ENCODE measurements at regions not wholly inside any gene's neighbourhood (a gene's known extent, or its start where the extent isn't known, plus 50 kb on each side); places are given as distances from the start of the nearest gene placed in this dataset.

DNA sequence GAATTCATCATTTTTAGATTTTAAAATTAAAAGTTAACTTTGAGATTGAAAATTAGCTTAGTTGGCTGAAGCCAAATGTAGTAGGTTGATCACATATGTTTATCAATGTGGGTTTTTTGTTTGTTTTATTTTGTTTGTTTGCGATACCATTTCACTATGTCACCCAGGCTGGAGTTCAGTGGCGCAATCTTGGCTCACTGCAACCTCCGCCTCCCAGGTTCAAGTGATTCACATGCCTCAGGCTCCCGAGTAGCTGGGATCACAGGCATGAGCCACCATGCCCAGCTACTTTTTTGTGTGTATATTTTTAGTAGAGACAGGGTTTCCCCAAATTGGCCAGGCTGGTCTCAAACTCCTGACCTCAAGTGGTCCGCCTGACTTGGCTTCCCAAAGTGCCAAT, 665.7 kb upstream of the SLC10A2 start:
- TF ChIP-seq, protein P1, sequence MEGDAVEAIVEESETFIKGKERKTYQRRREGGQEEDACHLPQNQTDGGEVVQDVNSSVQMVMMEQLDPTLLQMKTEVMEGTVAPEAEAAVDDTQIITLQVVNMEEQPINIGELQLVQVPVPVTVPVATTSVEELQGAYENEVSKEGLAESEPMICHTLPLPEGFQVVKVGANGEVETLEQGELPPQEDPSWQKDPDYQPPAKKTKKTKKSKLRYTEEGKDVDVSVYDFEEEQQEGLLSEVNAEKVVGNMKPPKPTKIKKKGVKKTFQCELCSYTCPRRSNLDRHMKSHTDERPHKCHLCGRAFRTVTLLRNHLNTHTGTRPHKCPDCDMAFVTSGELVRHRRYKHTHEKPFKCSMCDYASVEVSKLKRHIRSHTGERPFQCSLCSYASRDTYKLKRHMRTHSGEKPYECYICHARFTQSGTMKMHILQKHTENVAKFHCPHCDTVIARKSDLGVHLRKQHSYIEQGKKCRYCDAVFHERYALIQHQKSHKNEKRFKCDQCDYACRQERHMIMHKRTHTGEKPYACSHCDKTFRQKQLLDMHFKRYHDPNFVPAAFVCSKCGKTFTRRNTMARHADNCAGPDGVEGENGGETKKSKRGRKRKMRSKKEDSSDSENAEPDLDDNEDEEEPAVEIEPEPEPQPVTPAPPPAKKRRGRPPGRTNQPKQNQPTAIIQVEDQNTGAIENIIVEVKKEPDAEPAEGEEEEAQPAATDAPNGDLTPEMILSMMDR (IDR thresholded peaks at IDR 0.05), result no peak
- TF ChIP-seq POLR2A (IDR thresholded peaks at IDR 0.05), result no peak

All from lower leg skin (tissue), 3 donors.